Smooth muscle cell (in vitro differentiated cells): ENCODE measurements at regions not wholly inside any gene's neighbourhood (a gene's known extent, or its start where the extent isn't known, plus 50 kb on each side); places are given as distances from the start of the nearest gene placed in this dataset.

Source experiments
- DNase-seq: peaks from one replicate; lab custom pipeline; 2025; ENCODE audit not compliant: unreplicated experiment; lab: John Stamatoyannopoulos, UW
- H2AFZ ChIP-seq: fragments of 200-600 bp; sonication (generic); 2 replicates; pipeline ENCODE4 v1.6.0; 2016; ENCODE audit warnings: antibody characterized with exemption, low read depth, mild to moderate bottlenecking
- H3F3A ChIP-seq: fragments of 200-600 bp; sonication (generic); 2 replicates; pipeline ENCODE4 v1.6.0; 2017; ENCODE audit warnings: antibody characterized with exemption, low read depth
- H3K27ac ChIP-seq: fragments of 200-600 bp; sonication (generic); 2 replicates; pipeline ENCODE4 v1.5.1; 2016; ENCODE audit warnings: low read depth, mild to moderate bottlenecking
- H3K27me3 ChIP-seq: fragments of 200-600 bp; sonication (generic); 2 replicates; pipeline ENCODE4 v1.6.1; 2016; ENCODE audit warnings: low read depth, mild to moderate bottlenecking
- H3K36me3 ChIP-seq: fragments of 200-600 bp; sonication (generic); 2 replicates; pipeline ENCODE4 v1.5.1; 2016; ENCODE audit warnings: low read depth
- H3K4me1 ChIP-seq: fragments of 200-600 bp; sonication (generic); 2 replicates; pipeline ENCODE4 v1.5.1; 2016; ENCODE audit warnings: low read depth
- H3K4me2 ChIP-seq: fragments of 200-600 bp; sonication (generic); 2 replicates; pipeline ENCODE4 v1.6.0; 2016; ENCODE audit warnings: mild to moderate bottlenecking
- H3K4me3 ChIP-seq: fragments of 200-600 bp; sonication (generic); 2 replicates; pipeline ENCODE4 v1.5.1; 2016; ENCODE audit warnings: mild to moderate bottlenecking
- H3K79me2 ChIP-seq: fragments of 200-600 bp; sonication (generic); 2 replicates; pipeline ENCODE4 v1.6.0; 2016; ENCODE audit warnings: low read depth, mild to moderate bottlenecking
- H3K9ac ChIP-seq: fragments of 200-600 bp; sonication (generic); 2 replicates; pipeline ENCODE4 v1.6.0; 2016; ENCODE audit warnings: low read depth
- H3K9me3 ChIP-seq: fragments of 200-600 bp; sonication (generic); replicated peaks from 2 replicates; pipeline ENCODE4 v1.5.1; 2016; ENCODE audit warnings: low read depth
- H4K20me1 ChIP-seq: fragments of 200-600 bp; sonication (generic); 2 replicates; pipeline ENCODE4 v1.6.0; 2016; ENCODE audit warnings: low read depth
- CTCF ChIP-seq: fragments of 200-600 bp; sonication (generic); IDR thresholded peaks from 2 replicates; pipeline ENCODE4 v1.5.1; 2017; ENCODE audit warnings: borderline replicate concordance, mild to moderate bottlenecking, antibody characterized with exemption; ENCODE audit not compliant: insufficient read depth, poor library complexity, severe bottlenecking
- WGBS: methylation state at CpG from one replicate; pipeline ENCODE4 v1.1.7; 2016; ENCODE audit warnings: low lambda C conversion rate; 5-methylcytosine and 5-hydroxymethylcytosine counted together

GRCh38 chr14:97959251-97959650, 1162.1 kb downstream of the VRK1 start:
- Histone ChIP-seq H3K27me3 (peaks cover 6% of the 10 kb centered on the region), H4K20me1 (no peaks in the 10 kb centered on the region), H3K4me1 (no peaks in the 10 kb centered on the region), H2AFZ (no peak overlapping the region), H3K9me3 (no peaks in the 10 kb centered on the region), H3F3A (no peaks in the 10 kb centered on the region), H3K9ac (no peak overlapping the region), H3K4me2 (no peak overlapping the region), H3K4me3 (no peak overlapping the region), H3K27ac (no peak overlapping the region), H3K79me2 (no peaks in the 10 kb centered on the region), H3K36me3 (no peaks in the 10 kb centered on the region)
- DNase-seq = no peak
- 89% methylated on average over 4 of the region's 4 CpGs for WGBS
- no peak for TF ChIP-seq CTCF

- no peak overlapping the region for H2AFZ ChIP-seq
- 87% methylated on average over 4 of the region's 4 CpGs for WGBS
Observed at GRCh38 chr14:97960436-97960835, 1163.3 kb downstream of the VRK1 start.

GRCh38 chr14:97970222-97970621, 1173.0 kb downstream of the VRK1 start:
- Histone ChIP-seq H3K9me3 (no peaks in the 10 kb centered on the region), H3K4me1 (no peaks in the 10 kb centered on the region), H3K79me2 (no peaks in the 10 kb centered on the region), H3K27ac (no peak overlapping the region), H3F3A (no peaks in the 10 kb centered on the region), H3K4me3 (no peak overlapping the region), H4K20me1 (no peaks in the 10 kb centered on the region), H3K27me3 (no peaks in the 10 kb centered on the region), H3K4me2 (no peak overlapping the region), H3K36me3 (no peaks in the 10 kb centered on the region), H2AFZ (no peak overlapping the region), H3K9ac (no peak overlapping the region)
- no peak for DNase-seq
- WGBS = 73% methylated on average over 1 of the region's 1 CpG
- TF ChIP-seq CTCF = no peak

More at GRCh38 chr14:97960436-97960835, 1163.3 kb downstream of the VRK1 start:
- H3K9me3 ChIP-seq = no peaks in the 10 kb centered on the region
- no peak overlapping the region for H3K27ac ChIP-seq
- TF ChIP-seq CTCF = no peak
- no peaks in the 10 kb centered on the region for H3K36me3 ChIP-seq
- H3K4me2 ChIP-seq = no peak overlapping the region
- no peak for DNase-seq
- H3K4me3 ChIP-seq = no peak overlapping the region
- no peak overlapping the region for H3K9ac ChIP-seq
- no peaks in the 10 kb centered on the region for H3F3A ChIP-seq
- no peaks in the 10 kb centered on the region for H3K79me2 ChIP-seq
- peaks cover 6% of the 10 kb centered on the region for H3K27me3 ChIP-seq
- no peaks in the 10 kb centered on the region for H4K20me1 ChIP-seq
- no peaks in the 10 kb centered on the region for H3K4me1 ChIP-seq

DNA sequence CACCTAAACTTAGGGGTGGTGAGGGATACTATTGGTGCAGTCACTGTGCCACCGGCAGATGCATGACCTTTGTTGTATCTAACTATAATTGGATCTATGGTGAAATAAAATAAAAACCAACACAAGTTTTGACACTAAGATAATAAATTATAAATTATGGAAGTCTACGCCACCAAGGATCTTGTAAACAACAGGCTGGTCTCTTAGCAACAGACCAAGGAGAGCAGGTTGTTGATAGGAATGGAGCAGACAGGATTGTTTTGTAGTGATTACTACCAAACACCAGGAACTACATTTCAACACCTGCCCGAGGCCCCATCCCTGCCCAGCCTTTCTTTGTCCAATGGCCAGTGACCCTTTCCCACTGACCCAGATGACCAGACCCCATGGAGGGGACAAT, 1178.0 kb downstream of the VRK1 start:
- Histone ChIP-seq H3K4me1 (no peaks in the 10 kb centered on the region), H3K4me2 (no peak overlapping the region), H3K9ac (no peak overlapping the region), H3K36me3 (no peaks in the 10 kb centered on the region), H4K20me1 (no peaks in the 10 kb centered on the region), H3K79me2 (no peaks in the 10 kb centered on the region), H3K27me3 (no peaks in the 10 kb centered on the region), H3F3A (no peaks in the 10 kb centered on the region), H3K27ac (no peak overlapping the region), H3K9me3 (no peaks in the 10 kb centered on the region), H3K4me3 (no peak overlapping the region), H2AFZ (no peak overlapping the region)
- TF ChIP-seq CTCF = no peak
- 93% methylated on average over 3 of the region's 3 CpGs for WGBS
- DNase-seq = no peak
